ENCODE measurements at regions not wholly inside any gene's neighbourhood (a gene's known extent, or its start where the extent isn't known, plus 50 kb on each side); places are given as distances from the start of the nearest gene placed in this dataset.

- H3K27me3 ChIP-seq (replicated peaks; ENCODE audit: insufficient read depth) = no peaks in the 10 kb centered on the region
- H3K27ac ChIP-seq = no peak overlapping the region
- H3K36me3 ChIP-seq = no peaks in the 10 kb centered on the region
- no peak overlapping the region for H3K4me3 ChIP-seq
- H3K4me1 ChIP-seq (replicated peaks) = no peaks in the 10 kb centered on the region
- DNase-seq (ENCODE audit: low spot score) = no peak
- no peak for TF ChIP-seq POLR2AphosphoS5 (IDR thresholded peaks at IDR 0.05)
- no peak for TF ChIP-seq POLR2A (IDR thresholded peaks at IDR 0.05)
- no peak for TF ChIP-seq CTCF (IDR thresholded peaks at IDR 0.05)
- 46% methylated on average over 4 of the region's 4 CpGs for WGBS
- no peaks in the 10 kb centered on the region for H3K9me3 ChIP-seq
- intact Hi-C loops (cut with DNase I) = no loop called here
Observed at GRCh38 chr13:89862691-89863036, 1484.8 kb upstream of the MIR17HG start.

DNA sequence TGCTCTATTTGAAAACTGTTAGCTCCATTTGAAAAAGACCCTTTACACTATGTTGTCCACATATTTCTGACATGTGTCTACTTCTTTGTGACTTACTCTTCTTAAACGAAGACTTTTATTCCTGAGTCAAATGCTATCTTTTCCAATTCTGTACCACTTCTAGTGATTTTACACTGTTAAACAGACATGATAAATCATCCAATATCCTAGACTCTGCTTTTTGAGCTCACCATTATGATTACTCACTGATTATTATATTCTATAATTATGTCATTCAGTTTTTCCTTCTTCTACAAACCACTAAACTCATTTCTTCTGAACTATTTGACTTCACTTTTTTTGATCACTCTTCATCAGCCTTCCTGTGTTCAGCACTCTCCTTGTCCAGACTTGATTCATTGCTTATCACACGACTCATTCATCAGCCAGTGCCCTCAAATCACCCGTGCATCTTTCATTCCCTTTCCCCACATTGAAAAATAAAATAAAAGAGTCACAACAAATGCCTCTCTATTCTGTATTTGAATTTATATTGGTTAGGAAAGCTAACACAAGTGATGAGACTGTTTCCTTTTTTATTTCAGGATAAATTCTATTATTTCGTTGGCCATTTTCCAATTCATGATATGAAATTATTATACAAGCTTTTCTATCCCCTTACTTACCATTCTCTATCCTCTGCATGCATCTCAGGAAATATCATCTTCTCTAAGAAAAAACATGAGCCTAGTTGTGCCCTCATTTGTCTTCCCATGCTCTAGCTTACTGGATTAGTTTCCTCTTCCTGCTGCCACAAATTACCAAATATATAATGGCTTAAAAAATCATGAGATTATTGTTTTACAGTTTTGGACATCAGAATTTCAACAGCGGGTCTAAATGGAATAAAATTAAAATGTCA, 1482.1 kb upstream of the MIR17HG start:
- 63% methylated on average over 5 of the region's 5 CpGs for WGBS
- Histone ChIP-seq H3K27ac (no peak overlapping the region), H3K36me3 (no peaks in the 10 kb centered on the region), H3K27me3 (replicated peaks; ENCODE audit: insufficient read depth) (no peaks in the 10 kb centered on the region), H3K4me1 (replicated peaks) (no peaks in the 10 kb centered on the region), H3K4me3 (no peak overlapping the region), H3K9me3 (no peaks in the 10 kb centered on the region)
- TF ChIP-seq CTCF (IDR thresholded peaks at IDR 0.05) (no peak), POLR2AphosphoS5 (IDR thresholded peaks at IDR 0.05) (no peak), POLR2A (IDR thresholded peaks at IDR 0.05) (no peak)
- intact Hi-C loops (cut with DNase I) = no loop called here
- no peak for DNase-seq (ENCODE audit: low spot score)

DNA sequence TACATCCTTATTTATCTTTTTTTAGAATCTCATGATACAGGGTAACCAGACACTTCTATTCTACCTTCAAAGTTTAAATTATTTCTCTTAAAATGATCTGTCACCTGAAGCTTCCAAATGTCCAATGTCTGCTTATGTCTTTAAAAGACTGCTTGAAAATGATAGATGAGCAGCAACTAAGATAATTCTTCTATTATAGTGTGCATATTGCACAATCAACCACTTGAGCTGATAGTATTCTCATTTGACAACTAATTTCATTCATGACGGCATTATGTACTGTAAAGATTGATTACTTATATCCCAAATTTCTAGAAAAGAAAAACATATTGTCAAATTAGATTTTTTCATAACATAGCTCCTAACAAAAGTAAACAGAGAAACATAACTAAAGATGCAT, 1478.2 kb upstream of the MIR17HG start:
- 92% methylated on average over 1 of the region's 1 CpG for WGBS
- H3K4me1 ChIP-seq (replicated peaks) = no peaks in the 10 kb centered on the region

GRCh38 chr13:89878904-89879303, 1468.6 kb upstream of the MIR17HG start:
- Histone ChIP-seq H3K9me3 (no peaks in the 10 kb centered on the region), H3K27ac (no peak overlapping the region), H3K4me1 (replicated peaks) (no peaks in the 10 kb centered on the region), H3K27me3 (replicated peaks; ENCODE audit: insufficient read depth) (no peaks in the 10 kb centered on the region), H3K36me3 (no peaks in the 10 kb centered on the region), H3K4me3 (no peak overlapping the region)
- no peak for DNase-seq (ENCODE audit: low spot score)
- WGBS = 76% methylated on average over 1 of the region's 1 CpG
- TF ChIP-seq POLR2AphosphoS5 (IDR thresholded peaks at IDR 0.05) = no peak
- no peak for TF ChIP-seq POLR2A (IDR thresholded peaks at IDR 0.05)
- no peak for TF ChIP-seq CTCF (IDR thresholded peaks at IDR 0.05)
- intact Hi-C loops (cut with DNase I) = no loop called here

More for the DNA sequence above, 1478.2 kb upstream of the MIR17HG start:
- intact Hi-C loops (cut with DNase I) = no loop called here
- Histone ChIP-seq H3K27me3 (replicated peaks; ENCODE audit: insufficient read depth) (no peaks in the 10 kb centered on the region), H3K9me3 (no peaks in the 10 kb centered on the region), H3K27ac (no peak overlapping the region), H3K4me3 (no peak overlapping the region), H3K36me3 (no peaks in the 10 kb centered on the region)
- no peak for TF ChIP-seq POLR2A (IDR thresholded peaks at IDR 0.05)
- no peak for TF ChIP-seq POLR2AphosphoS5 (IDR thresholded peaks at IDR 0.05)
- no peak for DNase-seq (ENCODE audit: low spot score)

- 96% methylated on average over 13 of the region's 13 CpGs for WGBS
- H3K27ac ChIP-seq = no peak overlapping the region
- no peaks in the 10 kb centered on the region for H3K27me3 ChIP-seq (replicated peaks; ENCODE audit: insufficient read depth)
- no peaks in the 10 kb centered on the region for H3K9me3 ChIP-seq
- no peak for TF ChIP-seq CTCF (IDR thresholded peaks at IDR 0.05)
- TF ChIP-seq POLR2A (IDR thresholded peaks at IDR 0.05) = no peak
- no peak for TF ChIP-seq POLR2AphosphoS5 (IDR thresholded peaks at IDR 0.05)
- intact Hi-C loops (cut with DNase I) = no loop called here
- H3K36me3 ChIP-seq = no peaks in the 10 kb centered on the region
- H3K4me1 ChIP-seq (replicated peaks) = no peaks in the 10 kb centered on the region
- no peak overlapping the region for H3K4me3 ChIP-seq
- DNase-seq (ENCODE audit: low spot score) = no peak
Observed at GRCh38 chr13:89880201-89880600, 1467.3 kb upstream of the MIR17HG start.

All from prostate gland (tissue), 2 donors.